SJSA1 (cell line): ENCODE measurements at regions not wholly inside any gene's neighbourhood (a gene's known extent, or its start where the extent isn't known, plus 50 kb on each side); places are given as distances from the start of the nearest gene placed in this dataset.

Source experiments
- DNase-seq, 2 experiments: peaks; one replicate each; pipeline ENCODE4 v3.0.0-alpha.2; 2015 to 2020; ENCODE audit warnings: low spot score in 2 of 2, low read depth in 1 of 2
- H3K27ac ChIP-seq: fragments of 250-450 bp; sonication (Bioruptor Pico); 2 replicates; pipeline ENCODE4 v1.5.1; 2020; ENCODE audit warnings: mild to moderate bottlenecking, moderate library complexity
- H3K27me3 ChIP-seq: fragments of 250-450 bp; sonication (Bioruptor Pico); replicated peaks from 2 replicates; pipeline ENCODE4 v1.5.1; 2020; ENCODE audit warnings: mild to moderate bottlenecking, moderate library complexity
- H3K36me3 ChIP-seq: fragments of 250-450 bp; sonication (Bioruptor Pico); 2 replicates; pipeline ENCODE4 v1.5.1; 2020; ENCODE audit warnings: mild to moderate bottlenecking
- H3K4me1 ChIP-seq: fragments of 250-450 bp; sonication (Bioruptor Pico); replicated peaks from 2 replicates; pipeline ENCODE4 v1.6.1; 2021; ENCODE audit warnings: mild to moderate bottlenecking
- H3K4me3 ChIP-seq: fragments of 250-450 bp; sonication (Bioruptor Pico); 2 replicates; pipeline ENCODE4 v1.5.1; 2020; ENCODE audit warnings: mild to moderate bottlenecking
- H3K9me3 ChIP-seq: fragments of 250-450 bp; sonication (Bioruptor Pico); replicated peaks from 2 replicates; pipeline ENCODE4 v1.5.1; 2020; ENCODE audit warnings: mild to moderate bottlenecking

DNA sequence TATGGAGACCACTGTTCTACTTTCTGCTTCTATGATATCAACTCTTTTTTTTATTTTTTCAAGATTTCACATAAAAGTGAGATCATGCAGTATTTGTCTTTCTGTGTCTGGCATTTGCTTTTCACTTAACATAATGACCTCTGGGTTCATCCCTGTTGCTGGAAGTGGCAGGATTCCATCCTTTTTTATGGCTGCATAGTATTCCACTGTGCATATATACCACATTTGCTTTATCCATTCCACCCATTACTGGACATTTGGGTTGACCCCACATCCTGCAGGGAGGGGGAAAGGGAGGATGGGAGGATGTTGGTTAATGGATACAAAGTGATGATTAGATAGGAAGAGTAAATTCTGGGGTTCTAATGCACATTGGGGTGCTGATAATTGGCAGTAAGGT lies 80.3 kb upstream of the NPTX2 start:
- Histone ChIP-seq H3K27ac (no peak overlapping the region), H3K36me3 (no peaks in the 10 kb centered on the region), H3K9me3 (no peaks in the 10 kb centered on the region), H3K4me1 (no peaks in the 10 kb centered on the region), H3K27me3 (peaks cover 3% of the 10 kb centered on the region; the same call in 1 of the 2 replicates), H3K4me3 (no peak overlapping the region)
- DNase-seq = no peak

DNA sequence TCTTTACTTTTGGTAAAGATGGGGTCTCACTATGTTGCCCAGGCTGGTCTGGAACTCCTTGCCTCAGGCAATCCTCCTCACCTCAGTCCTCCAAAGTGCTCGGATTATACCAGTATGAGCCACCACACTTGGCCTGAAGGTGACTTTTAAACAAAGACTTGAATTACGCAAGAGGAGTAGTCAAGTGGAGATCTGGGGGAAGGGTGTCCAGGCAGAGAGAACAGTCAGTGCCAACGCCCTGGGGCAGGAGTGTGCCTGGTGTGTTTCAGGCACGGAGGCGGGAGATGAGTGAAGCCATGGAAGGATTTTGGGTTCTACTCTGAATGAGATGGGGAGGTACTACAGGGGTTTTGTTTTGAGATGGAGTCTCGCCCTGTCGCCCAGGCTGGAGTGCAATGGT lies 82.6 kb upstream of the NPTX2 start:
- no peaks in the 10 kb centered on the region for H3K9me3 ChIP-seq
- DNase-seq = no peak
- H3K4me1 ChIP-seq = no peaks in the 10 kb centered on the region
- no peak overlapping the region for H3K27ac ChIP-seq
- H3K36me3 ChIP-seq = no peaks in the 10 kb centered on the region
- H3K27me3 ChIP-seq = peaks cover 3% of the 10 kb centered on the region; the same call in 1 of the 2 replicates
- no peak overlapping the region for H3K4me3 ChIP-seq

DNA sequence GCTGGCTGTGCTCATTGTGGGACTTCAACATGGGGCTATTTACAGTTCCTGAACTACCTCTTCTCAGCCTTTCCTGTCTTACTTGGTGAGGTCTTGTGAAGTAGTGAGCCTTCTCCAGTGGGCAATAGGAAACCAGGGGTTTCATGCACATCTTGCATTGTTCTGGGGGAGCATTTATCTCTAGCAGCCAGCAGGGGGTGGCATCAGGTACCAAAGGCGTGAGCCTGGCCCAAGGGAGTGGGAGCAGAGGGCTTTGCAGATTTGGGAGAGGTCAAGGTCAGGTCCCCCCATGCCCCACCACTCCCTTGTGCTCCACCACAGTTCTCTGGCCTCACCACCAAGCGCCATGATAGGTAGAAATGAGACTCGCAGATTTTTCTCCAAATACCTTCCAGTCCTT lies 85.4 kb upstream of the NPTX2 start:
- no peak for DNase-seq
- no peaks in the 10 kb centered on the region for H3K4me1 ChIP-seq
- H3K27me3 ChIP-seq = no peaks in the 10 kb centered on the region; the same call in 1 of the 2 replicates
- no peak overlapping the region for H3K27ac ChIP-seq
- H3K36me3 ChIP-seq = no peaks in the 10 kb centered on the region
- no peak overlapping the region for H3K4me3 ChIP-seq
- H3K9me3 ChIP-seq = no peaks in the 10 kb centered on the region

DNA sequence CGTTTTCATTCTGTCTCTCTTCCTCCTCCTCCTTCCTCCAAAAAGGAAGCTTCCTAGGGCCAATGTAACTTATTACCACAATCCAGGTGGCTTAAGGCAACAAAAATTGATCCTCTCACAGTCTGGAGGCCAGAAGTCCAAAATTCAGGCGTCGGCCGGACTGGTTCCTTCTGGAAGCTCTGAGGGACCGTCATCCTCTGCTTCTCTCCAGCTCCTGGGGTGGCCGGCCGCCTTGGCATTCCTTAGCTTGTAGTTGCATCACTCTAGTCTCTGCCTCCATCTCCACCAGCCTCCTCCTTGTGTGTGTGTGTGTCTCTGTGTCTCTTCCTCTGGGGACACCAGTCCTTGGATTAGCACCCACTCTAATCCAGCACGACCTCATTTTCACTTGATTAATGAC lies 89.0 kb upstream of the NPTX2 start:
- no peak overlapping the region for H3K4me3 ChIP-seq
- no peaks in the 10 kb centered on the region for H3K9me3 ChIP-seq
- H3K27ac ChIP-seq = no peak overlapping the region
- H3K4me1 ChIP-seq = no peaks in the 10 kb centered on the region
- H3K27me3 ChIP-seq = no peaks in the 10 kb centered on the region
- H3K36me3 ChIP-seq = no peaks in the 10 kb centered on the region
- no peak for DNase-seq

DNA sequence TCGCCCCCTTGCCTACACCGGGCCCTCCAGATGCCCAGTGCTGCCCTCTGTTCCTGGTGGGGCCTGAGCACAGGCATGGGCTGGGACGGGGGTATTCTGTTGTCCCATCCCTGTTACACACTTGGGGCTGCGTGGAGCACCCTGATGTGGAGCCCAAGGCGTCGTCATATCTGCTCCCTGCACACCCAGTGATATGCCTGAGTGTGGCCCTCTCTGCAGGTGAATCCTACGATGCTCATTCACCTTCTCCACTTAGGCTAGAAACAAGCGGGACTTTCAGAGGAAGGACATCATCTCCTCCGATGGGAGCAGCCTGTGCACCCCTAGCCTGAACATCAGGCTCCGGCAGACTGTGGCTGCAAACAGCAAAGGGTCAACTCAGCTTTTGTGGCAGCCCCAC lies 91.0 kb upstream of the NPTX2 start:
- Histone ChIP-seq H3K36me3 (no peaks in the 10 kb centered on the region), H3K27me3 (no peaks in the 10 kb centered on the region), H3K4me1 (no peaks in the 10 kb centered on the region), H3K9me3 (no peaks in the 10 kb centered on the region), H3K4me3 (no peak overlapping the region), H3K27ac (no peak overlapping the region)
- no peak for DNase-seq

DNA sequence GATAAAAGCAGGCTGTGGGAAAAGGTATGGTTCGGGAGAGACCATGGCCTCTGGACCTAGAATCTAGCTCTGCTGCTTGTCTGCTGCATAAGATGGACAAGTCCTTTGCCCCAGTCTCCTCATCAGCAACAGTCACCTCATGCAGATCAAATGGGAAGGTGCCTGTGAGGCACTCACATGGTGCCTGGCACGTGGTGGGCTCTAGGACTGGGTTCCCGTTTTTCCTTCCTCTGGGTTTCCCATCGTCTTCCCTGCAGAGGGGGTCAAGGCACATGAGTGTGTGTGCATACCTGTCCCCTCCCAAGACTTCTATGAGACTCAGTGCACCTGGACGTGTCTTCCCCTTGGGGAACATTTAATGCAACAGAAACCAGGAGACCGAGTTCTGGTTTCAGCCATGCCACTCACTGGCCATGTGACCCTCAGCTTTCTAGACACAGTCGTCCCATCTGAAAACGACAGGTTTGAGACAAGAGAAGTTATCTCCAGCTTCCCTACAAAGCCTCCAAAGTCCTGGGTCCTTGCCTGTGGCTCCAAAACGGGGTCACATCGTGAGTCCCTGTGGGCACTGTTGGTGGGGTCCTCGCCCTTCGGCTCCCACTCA lies 95.9 kb upstream of the NPTX2 start:
- Histone ChIP-seq H3K27me3 (no peaks in the 10 kb centered on the region), H3K36me3 (no peaks in the 10 kb centered on the region), H3K4me1 (no peaks in the 10 kb centered on the region), H3K27ac (no peak overlapping the region), H3K9me3 (no peaks in the 10 kb centered on the region), H3K4me3 (no peak overlapping the region)
- DNase-seq = no peak

DNA sequence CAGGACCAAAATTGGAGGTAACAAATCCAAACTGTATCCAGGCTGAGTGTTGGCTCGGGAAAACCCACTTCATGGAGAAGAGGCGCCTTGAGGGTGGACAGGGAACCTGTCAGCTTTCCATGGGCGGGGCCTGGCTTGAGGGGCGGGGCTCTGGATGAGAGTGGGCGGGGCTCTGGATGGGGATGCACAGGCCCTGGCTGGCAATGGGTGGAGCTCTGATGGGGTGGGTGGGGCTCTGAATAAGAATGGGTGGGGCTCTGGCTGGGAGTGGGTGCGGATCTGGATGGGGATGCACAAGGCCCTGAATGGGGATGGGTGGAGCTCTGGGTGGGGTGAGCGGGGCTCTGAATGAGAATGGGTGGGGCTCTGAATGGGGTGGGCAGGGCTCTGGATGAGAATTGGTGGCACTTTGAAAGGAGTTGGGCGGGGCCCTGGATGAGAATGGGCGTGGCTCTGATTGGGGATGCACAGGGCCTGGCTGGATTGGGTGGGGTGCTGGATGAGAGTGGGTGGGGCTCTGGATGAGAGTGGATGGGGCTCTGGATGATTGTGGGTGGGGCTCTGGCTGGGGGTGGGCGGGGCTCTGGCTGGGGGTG lies 96.6 kb upstream of the NPTX2 start:
- Histone ChIP-seq H3K27ac (no peak overlapping the region), H3K36me3 (no peaks in the 10 kb centered on the region), H3K9me3 (no peaks in the 10 kb centered on the region), H3K27me3 (no peaks in the 10 kb centered on the region), H3K4me1 (no peaks in the 10 kb centered on the region), H3K4me3 (no peak overlapping the region)
- no peak for DNase-seq

DNA sequence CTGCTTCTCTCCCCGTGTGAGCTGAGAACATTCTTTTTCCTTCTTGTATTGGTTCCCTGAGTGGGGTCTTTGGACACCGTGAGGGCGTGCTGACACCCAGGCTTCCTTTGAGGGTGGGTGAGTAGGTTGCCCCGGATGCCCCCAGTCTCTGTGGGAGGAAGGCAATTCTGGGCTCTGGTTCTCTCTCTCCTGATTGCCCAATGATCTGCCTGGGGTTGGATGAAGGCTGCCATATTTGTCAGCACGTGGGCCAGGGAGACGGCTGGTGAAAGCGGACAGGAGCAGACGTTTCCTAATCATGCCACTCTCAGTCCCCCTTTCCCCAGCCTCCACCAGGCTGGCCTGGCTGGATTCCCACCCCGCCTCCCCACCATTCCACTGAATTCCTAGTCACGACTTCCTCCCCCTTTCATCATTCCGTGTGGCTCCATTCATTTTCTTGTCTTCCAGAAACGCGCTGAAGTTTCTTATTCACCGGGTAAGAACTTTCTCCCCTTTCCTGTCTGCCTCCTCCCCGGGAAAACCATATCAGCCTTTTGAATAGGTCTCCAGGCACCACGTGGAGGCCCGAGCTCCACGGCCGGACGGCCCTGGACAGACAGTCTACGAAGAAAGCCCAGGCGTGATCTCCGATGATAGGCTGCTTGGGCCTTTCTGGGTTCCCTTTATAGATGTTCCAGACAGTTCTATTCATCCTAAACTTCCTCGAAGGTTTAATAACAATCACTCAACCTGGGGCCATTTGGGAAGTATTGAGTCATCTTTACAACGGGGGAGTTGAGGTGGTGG lies 98.7 kb upstream of the NPTX2 start:
- H3K27ac ChIP-seq = no peak overlapping the region
- H3K4me3 ChIP-seq = no peak overlapping the region
- no peaks in the 10 kb centered on the region for H3K9me3 ChIP-seq
- no peak for DNase-seq
- H3K4me1 ChIP-seq = no peaks in the 10 kb centered on the region
- no peaks in the 10 kb centered on the region for H3K36me3 ChIP-seq
- H3K27me3 ChIP-seq = no peaks in the 10 kb centered on the region

DNA sequence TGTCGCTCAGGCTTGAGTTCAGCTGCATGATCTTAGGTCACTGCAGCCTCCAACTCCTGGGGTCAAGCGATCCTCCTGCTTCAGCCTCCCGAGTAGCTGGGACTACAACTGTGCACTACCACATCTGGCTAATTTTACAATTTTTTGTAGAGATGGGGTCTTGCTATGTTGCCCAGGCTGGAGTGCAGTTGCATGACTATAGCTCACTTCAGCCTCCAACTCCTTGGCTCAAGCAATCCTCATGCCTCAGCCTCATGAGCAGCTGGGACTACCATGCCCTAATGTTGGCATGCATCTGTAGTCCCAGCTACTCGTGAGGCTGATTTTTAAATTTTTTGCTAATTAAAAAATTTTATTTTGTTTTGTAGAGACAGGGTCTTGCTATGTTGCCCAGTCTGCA lies 101.9 kb upstream of the NPTX2 start:
- Histone ChIP-seq H3K9me3 (no peaks in the 10 kb centered on the region), H3K4me1 (no peaks in the 10 kb centered on the region), H3K36me3 (no peaks in the 10 kb centered on the region), H3K27me3 (no peaks in the 10 kb centered on the region), H3K27ac (no peak overlapping the region), H3K4me3 (no peak overlapping the region)
- no peak for DNase-seq

DNA sequence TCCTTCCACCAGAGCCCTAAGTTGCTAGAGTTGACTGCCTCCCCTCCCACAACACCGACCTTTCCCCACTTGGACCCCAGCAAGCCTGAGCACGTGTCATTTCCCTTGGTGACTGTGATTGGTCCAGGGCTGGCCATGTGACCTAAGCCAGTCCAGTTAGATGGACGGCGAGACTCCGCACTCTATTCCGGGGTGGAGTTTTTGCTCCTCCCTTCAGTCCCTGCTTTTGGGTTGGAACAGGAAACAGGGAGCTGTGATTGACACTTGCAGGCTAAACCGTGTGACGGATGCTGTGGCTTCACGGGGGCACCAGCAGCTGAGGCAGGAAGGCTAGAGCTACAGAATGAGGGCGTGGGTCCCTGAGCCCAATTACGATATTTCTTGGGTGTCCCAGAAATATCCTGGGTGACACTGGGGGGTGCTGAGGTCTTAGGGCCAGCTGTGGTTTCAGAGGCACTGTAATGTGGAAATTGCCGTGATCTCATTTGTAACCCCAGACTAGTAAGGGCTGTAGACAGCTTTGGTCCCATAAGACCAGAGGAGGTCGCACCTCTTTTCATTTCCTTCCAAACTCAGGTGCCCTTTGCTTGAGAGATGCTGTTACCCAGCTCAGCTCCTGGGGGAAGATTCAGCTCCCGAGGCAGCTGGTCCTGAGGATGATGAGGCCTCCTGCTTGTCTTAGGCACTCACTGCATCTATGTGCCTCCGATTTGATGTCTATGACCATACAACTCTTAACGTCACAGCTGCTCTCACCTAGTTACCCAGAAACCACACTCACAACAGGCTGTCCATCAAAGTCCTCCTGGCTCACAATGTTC lies 102.7 kb upstream of the NPTX2 start:
- no peak for DNase-seq
- Histone ChIP-seq H3K4me3 (no peak overlapping the region), H3K9me3 (no peaks in the 10 kb centered on the region), H3K4me1 (no peaks in the 10 kb centered on the region), H3K27me3 (peaks cover 3% of the 10 kb centered on the region), H3K27ac (no peak overlapping the region), H3K36me3 (no peaks in the 10 kb centered on the region)

DNA sequence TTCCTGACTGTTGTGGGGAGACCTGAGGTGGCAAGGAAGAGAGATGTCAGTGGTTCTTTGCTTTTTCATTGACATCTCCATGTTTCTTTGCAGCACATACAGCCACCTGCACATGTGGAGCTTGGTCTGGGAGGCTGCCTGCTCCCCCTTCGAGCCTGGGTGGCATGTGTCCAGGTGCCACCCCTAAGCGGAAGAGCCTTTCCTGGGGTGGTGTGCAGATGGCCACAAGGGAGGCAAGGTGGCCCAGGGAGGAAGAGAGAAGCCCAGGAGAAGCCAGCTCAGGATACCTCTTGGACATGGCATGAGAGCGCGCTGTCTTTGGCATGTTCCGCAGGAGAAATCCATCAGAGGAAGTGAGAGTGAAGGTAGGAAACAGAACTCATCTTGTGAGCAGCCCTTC lies 105.9 kb upstream of the NPTX2 start:
- H3K4me1 ChIP-seq = no peaks in the 10 kb centered on the region
- H3K4me3 ChIP-seq = no peak overlapping the region
- no peak overlapping the region for H3K27ac ChIP-seq

DNA sequence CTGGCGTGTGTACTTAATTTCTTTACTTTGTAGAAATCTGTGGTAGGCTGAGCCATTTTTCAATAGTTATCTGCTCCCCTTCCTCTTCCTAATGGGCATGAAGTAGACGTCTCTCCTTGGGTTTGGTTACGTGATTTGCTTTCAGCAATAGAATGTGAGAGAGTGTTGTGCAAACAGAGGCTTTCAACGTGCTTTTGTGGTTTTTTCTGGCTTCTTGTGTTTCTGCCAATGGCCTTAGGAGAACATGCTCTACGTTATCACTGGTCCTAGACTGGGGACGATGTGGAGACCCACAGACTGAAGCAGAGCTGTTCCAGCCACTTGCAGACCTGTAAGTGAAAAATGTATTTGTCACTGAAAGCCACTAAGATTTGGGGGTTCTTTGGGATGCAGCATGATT lies 107.2 kb upstream of the NPTX2 start:
- no peaks in the 10 kb centered on the region for H3K9me3 ChIP-seq
- H3K36me3 ChIP-seq = no peaks in the 10 kb centered on the region
- H3K27me3 ChIP-seq = peaks cover 10% of the 10 kb centered on the region
- H3K4me1 ChIP-seq = no peaks in the 10 kb centered on the region
- no peak overlapping the region for H3K4me3 ChIP-seq
- no peak for DNase-seq
- no peak overlapping the region for H3K27ac ChIP-seq

More for the DNA sequence above, 105.9 kb upstream of the NPTX2 start:
- DNase-seq = no peak
- peaks cover 10% of the 10 kb centered on the region for H3K27me3 ChIP-seq
- no peaks in the 10 kb centered on the region for H3K36me3 ChIP-seq
- H3K9me3 ChIP-seq = no peaks in the 10 kb centered on the region

DNA sequence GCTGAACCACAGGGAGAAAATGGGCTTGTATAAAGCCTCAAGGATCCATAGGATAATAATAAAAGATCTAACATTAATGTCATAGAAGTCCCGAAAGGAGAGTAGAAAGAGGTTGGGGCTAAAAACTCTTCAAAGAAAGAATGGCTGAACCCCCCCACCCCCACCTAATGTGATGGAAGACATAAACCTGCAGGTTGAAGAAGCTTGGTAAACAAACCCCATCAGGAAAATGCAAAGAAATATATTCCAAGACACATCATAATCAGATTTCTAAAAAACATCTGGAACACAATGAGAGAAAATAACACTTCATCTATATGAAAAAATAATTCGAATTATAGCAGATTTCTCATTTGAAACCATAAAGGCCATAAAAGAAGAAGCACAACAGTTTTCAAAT lies 105.6 kb upstream of the BAIAP2L1 start:
- no peaks in the 10 kb centered on the region for H3K4me1 ChIP-seq
- H3K27ac ChIP-seq = no peak overlapping the region
- no peak overlapping the region for H3K4me3 ChIP-seq
- peaks cover 10% of the 10 kb centered on the region for H3K27me3 ChIP-seq
- DNase-seq = no peak
- no peaks in the 10 kb centered on the region for H3K9me3 ChIP-seq
- no peaks in the 10 kb centered on the region for H3K36me3 ChIP-seq

DNA sequence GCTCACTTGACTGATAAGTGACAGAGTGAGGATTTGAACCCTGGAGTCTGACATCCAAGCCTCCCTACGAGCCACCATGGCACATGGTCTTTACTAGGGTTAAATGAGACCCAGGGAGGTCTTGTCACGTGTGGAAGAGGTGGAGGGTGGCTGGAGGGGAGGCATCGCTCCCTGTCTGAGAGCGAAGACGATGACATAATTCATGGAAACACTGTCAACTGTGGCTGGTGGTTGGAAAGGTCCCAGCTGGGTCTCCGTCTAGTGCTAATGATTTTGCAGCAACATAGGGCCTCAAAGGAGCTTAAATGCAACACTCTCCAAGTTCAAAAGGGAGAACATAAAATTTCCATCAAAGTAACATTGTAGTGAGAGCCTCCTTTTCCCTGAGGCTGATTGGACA lies 99.9 kb upstream of the BAIAP2L1 start:
- no peaks in the 10 kb centered on the region for H3K4me1 ChIP-seq
- no peaks in the 10 kb centered on the region for H3K27me3 ChIP-seq
- H3K36me3 ChIP-seq = no peaks in the 10 kb centered on the region
- H3K9me3 ChIP-seq = 0 out of 2 replicates have a peak, but pooled peaks cover 4% of the 10 kb centered on the region
- no peak overlapping the region for H3K27ac ChIP-seq
- DNase-seq = no peak
- no peak overlapping the region for H3K4me3 ChIP-seq
